Dedifferentiated amniotic fluid mesenchymal stem cell (primary cell): ENCODE measurements at regions not wholly inside any gene's neighbourhood (a gene's known extent, or its start where the extent isn't known, plus 50 kb on each side); places are given as distances from the start of the nearest gene placed in this dataset.

Source experiments
- DNase-seq: peaks from one replicate; pipeline ENCODE4 v3.0.0-alpha.2; 2016; ENCODE audit errors: extremely low spot score

DNA sequence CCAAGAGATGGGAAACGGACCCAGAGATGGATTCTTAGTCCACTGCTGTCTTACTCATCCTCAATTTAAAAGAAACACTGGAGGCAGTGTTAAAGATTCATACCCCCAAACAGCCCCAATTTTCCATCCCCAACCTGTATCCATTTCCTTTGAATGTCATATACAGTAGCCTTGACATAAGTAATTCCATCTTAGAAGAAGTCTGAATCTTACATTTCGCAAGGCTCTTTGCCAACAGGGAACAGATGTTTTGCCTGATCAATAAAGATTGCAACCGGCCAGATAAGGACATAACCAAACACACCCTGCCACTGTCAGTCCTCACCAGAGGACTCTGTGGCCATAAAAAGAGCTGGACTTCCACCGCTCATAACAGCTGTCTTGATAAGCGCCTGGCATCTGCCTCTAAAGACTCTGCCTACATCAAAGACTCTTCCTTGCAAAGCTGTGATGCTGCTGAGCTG is 59.0 kb upstream of the MED9 start:
- no peak for DNase-seq

DNA sequence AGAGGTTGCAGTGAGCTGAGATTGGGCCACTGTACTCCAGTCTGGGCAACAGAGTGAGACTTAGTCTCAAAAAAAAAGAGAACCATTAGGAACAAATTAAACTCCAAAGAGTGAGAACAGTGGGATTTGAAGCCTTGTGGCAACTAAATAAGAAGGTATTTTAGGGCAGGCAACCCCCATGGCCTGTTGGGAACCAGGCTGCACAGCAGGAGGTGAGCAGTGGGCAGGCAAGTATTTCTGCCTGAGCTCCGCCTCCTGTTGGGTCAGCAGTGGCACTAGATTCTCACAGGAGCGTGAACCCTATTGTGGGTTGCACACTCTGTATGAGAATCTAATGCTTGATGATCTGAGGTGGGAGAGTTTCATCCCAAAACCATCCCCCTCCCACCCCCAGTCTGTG is 57.6 kb upstream of the MED9 start:
- no peak for DNase-seq

DNA sequence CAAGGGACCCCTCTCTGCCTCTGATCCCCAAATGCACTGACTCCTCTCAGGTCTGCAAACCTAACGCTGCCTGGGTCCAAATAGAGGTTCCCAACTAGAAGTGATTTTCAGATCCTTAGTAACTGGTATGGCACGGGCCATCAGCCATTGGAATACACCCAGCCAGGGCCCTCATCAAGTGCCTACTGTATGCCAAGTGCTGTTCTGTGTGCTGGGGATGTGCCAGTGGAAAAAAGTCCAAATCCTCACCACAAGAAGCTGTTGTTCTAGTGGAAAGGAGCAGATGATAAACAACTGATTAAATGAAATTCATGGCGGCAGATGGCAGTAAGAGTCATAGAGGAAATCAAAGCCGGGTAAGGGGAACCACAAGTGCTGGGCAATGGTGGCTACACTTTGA is 57.2 kb upstream of the MED9 start:
- no peak for DNase-seq

GRCh38 chr17:17420082-17420481 is 56.7 kb upstream of the MED9 start:
- DNase-seq = no peak

- DNase-seq = no peak
These were observed 56.1 kb upstream of the MED9 start for GRCh38 chr17:17420561-17421269.

DNA sequence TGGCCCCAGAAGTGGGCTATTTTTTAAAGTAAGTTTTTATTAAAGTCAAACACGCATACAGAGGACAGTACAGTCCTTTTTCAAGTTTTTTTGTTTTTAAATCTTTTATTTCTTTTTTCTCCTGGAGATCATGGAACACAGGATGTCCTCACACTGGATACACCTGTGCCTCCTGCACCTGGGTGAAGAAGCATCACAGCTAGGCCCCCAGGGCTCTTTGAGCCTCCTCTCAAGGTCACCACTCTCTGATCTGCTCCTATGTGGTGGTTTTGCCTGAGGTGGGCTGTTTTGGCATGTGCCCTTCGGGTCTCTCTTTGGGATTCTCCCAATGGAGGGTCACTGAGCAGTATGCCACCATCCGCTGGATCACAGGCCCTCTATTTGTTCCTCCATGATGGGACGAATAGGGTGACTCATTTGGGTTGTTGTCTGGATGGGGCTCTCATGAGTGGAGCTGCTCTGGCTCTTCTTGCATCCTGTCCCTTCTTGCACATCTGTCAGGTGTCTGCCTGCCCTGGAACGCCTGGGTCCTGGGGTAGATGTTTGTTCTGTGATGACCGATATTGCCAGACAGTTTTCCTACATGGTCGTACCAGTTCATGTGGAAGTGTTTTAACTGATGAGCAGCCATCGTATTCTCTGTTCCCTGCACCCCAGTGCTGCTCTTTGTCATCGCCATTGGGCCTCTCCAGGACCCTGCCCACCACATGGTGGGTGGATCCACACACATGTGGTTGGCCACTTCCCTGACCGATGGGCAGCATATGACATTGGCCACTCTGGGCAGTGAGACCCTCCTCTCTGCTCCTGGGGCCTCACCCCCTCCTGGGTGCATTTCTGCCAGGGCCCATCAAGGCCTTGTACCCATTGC is 55.2 kb upstream of the MED9 start:
- DNase-seq = no peak

DNA sequence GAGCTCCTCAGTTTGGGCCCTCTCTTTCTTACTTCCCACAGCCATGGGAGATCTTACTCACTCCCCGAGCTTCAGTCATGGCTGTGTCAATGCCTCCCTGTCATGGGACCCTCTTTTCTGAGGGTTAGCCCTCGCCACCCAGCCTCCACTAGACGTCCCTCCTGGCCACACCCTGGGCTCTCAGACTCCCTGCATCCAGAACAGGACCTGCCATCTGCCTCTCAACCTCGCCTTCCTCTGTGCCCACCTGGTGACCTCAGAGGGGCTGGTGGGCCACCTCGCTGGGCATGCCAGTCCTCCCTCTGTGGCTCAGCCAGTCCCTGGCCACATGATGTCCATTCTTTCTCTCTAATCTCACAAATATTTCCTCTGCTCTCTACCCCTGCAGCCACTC is 54.6 kb upstream of the MED9 start:
- no peak for DNase-seq

- DNase-seq = no peak
These were observed 54.2 kb upstream of the MED9 start for GRCh38 chr17:17422641-17423040.

DNA sequence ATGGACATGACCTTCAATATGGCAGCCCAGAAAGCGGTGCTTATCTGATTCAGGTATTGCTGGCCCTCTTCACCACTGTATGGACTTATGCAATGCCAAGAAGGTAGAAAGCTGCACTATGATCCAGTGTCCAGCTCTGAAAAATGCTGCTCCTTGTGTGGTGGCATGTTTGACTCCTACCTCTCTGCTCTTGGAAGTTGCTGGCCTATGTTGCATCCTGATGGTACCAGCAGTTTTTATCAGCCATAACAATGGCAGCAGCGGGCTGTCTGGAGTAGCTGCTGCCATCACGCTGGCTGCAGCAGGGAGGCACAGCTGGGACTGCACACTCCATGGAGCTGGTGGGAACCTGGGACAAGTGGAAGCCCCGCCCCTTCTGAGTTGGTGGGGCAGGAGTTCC is 53.1 kb upstream of the MED9 start:
- DNase-seq = no peak

DNA sequence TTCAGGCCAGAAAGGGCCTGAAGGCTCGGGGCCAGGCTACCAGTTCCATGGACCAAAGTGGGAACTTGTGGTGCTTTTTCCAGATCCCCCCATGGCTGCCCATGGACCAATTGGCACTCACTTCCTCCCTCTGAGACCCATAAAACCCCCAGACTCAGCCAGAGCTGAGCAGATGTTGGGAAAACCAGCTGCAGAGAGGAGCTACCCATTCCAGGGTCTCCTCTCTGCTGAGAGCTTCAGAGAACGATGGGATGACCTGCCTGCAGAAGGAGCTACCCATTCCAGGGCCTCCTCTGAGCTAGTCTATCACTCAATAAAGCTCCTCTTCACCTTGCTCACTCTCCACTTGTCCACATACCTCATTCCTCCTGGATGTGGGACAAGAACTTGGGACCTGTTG is 52.2 kb upstream of the MED9 start:
- no peak for DNase-seq

- DNase-seq = no peak
These were observed 51.8 kb upstream of the MED9 start for GRCh38 chr17:17425005-17425404.

DNA sequence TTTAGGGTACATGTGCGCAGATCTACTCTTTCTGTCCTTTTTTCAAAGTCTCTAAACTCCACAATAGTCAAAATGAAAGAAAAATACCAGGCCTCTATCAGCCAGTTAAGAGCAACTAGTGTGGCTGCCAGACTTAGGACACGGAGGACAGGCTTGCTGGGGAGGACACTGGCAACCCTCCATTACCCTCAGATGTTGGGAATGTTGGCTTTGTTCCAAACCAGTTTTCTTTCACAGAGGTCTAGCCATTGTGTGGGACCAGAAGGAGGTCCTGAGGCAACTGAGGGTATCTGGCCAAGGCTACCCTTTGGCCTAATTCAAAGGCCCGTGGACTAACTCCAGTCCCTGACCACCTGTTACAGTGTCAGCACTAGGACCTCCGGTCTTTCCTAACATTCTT is 51.2 kb upstream of the MED9 start:
- DNase-seq = no peak

GRCh38 chr17:17426184-17426583 is 50.6 kb upstream of the MED9 start:
- no peak for DNase-seq
